Endodermal cell (in vitro differentiated cells): ENCODE measurements at regions not wholly inside any gene's neighbourhood (a gene's known extent, or its start where the extent isn't known, plus 50 kb on each side); places are given as distances from the start of the nearest gene placed in this dataset.

ENCODE experiments used
- DNase-seq: peaks from one replicate; pipeline ENCODE4 v3.0.0-alpha.2; 2017
- H3K27ac ChIP-seq: 2 replicates; pipeline ENCODE4 v1.5.1; 2013; ENCODE audit warnings: mild to moderate bottlenecking, low read depth, low read length, moderate library complexity
- H3K27me3 ChIP-seq: 2 replicates; pipeline ENCODE4 v1.6.1; 2013; ENCODE audit warnings: mild to moderate bottlenecking, low read length, moderate library complexity; ENCODE audit not compliant: insufficient read depth, control insufficient read depth, poor library complexity, severe bottlenecking
- H3K36me3 ChIP-seq: 2 replicates; pipeline ENCODE4 v1.7.0; 2013; ENCODE audit warnings: mild to moderate bottlenecking, low read length, moderate library complexity; ENCODE audit not compliant: control insufficient read depth, insufficient read depth
- H3K4me1 ChIP-seq: one replicate; pipeline ENCODE4 v1.7.0; 2013; ENCODE audit warnings: low read length; ENCODE audit not compliant: control insufficient read depth, insufficient read depth
- H3K4me3 ChIP-seq: 2 replicates; pipeline ENCODE4 v1.5.1; 2013; ENCODE audit warnings: mild to moderate bottlenecking, low read length, moderate library complexity
- H3K9ac ChIP-seq: 2 replicates; pipeline ENCODE4 v1.6.1; 2013; ENCODE audit warnings: mild to moderate bottlenecking, low read length, moderate library complexity; ENCODE audit not compliant: poor library complexity, severe bottlenecking; ENCODE audit errors: extremely low read depth
- H3K9me3 ChIP-seq: 2 replicates; pipeline ENCODE4 v1.6.1; 2013; ENCODE audit warnings: mild to moderate bottlenecking, low read length, moderate library complexity; ENCODE audit not compliant: control insufficient read depth
- H3K27ac Mint-ChIP-seq: 2 replicates; pipeline ENCODE4 v1.8.0; 2020; ENCODE audit warnings: mixed read lengths
- H3K27me3 Mint-ChIP-seq: 2 replicates; pipeline ENCODE4 v1.8.0; 2021; ENCODE audit warnings: mild to moderate bottlenecking, mixed read lengths; ENCODE audit not compliant: insufficient read depth
- H3K36me3 Mint-ChIP-seq: 2 replicates; pipeline ENCODE4 v1.8.0; 2020; ENCODE audit warnings: low read depth, mixed read lengths
- H3K4me1 Mint-ChIP-seq: 2 replicates; pipeline ENCODE4 v1.8.0; 2020; ENCODE audit warnings: mixed read lengths
- H3K4me3 Mint-ChIP-seq: 2 replicates; pipeline ENCODE4 v1.8.0; 2020; ENCODE audit warnings: mild to moderate bottlenecking, moderate library complexity, mixed read lengths
- H3K9me3 Mint-ChIP-seq: 2 replicates; pipeline ENCODE4 v1.8.0; 2020; ENCODE audit warnings: mild to moderate bottlenecking, mixed read lengths
- WGBS, 2 experiments: methylation state at CpG; one replicate each; pipeline versions ENCODE4 v1.1.5 to v1.1.7; 2013; ENCODE audit warnings: missing lambda C conversion rate in 2 of 2, mixed read lengths in 1 of 2; ENCODE audit not compliant: insufficient coverage in 1 of 2, insufficient read length in 1 of 2; 5-methylcytosine and 5-hydroxymethylcytosine counted together
- TF ChIP-seq, protein P1 (sequence below): fragments of 200-600 bp; sonication (generic); conservative IDR thresholded peaks from 2 replicates; pipeline ENCODE4 v1.5.0; 2021; ENCODE audit warnings: antibody characterized with exemption, mild to moderate bottlenecking

DNA sequence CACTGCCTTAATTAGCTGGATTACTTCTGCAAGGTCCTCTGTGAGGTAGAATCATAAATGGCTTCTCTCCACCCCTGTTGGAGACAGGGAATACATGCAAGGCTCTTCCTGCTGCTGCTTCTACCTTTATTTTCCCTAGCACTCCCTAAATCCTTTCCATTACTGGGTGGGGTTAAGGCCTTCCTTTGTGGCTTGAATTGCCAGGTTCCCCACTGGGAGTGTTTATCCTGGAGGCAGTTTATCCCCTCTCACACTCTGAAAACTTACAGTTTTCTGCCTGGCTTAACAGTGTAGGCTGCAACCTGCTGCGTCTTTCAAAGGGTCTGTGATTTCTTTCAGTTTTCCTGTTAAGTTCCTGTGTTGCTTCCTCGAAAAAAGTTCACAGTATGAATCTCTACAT lies 1062.3 kb upstream of the CRIM1 start:
- Mint-ChIP-seq H3K9me3 (peaks cover 3% of the 10 kb centered on the region), H3K27me3 (peaks cover 2% of the 10 kb centered on the region), H3K27ac (peak overlapping the region; percentile 59), H3K36me3 (no peaks in the 10 kb centered on the region), H3K4me3 (no peak overlapping the region), H3K4me1 (peaks cover 54% of the 10 kb centered on the region)
- H3K9ac ChIP-seq, result no peak overlapping the region
- H3K27me3 ChIP-seq, result no peaks in the 10 kb centered on the region
- peaks cover 6% of the 10 kb centered on the region for H3K4me1 ChIP-seq
- H3K36me3 ChIP-seq, result no peaks in the 10 kb centered on the region
- TF ChIP-seq, protein P1, sequence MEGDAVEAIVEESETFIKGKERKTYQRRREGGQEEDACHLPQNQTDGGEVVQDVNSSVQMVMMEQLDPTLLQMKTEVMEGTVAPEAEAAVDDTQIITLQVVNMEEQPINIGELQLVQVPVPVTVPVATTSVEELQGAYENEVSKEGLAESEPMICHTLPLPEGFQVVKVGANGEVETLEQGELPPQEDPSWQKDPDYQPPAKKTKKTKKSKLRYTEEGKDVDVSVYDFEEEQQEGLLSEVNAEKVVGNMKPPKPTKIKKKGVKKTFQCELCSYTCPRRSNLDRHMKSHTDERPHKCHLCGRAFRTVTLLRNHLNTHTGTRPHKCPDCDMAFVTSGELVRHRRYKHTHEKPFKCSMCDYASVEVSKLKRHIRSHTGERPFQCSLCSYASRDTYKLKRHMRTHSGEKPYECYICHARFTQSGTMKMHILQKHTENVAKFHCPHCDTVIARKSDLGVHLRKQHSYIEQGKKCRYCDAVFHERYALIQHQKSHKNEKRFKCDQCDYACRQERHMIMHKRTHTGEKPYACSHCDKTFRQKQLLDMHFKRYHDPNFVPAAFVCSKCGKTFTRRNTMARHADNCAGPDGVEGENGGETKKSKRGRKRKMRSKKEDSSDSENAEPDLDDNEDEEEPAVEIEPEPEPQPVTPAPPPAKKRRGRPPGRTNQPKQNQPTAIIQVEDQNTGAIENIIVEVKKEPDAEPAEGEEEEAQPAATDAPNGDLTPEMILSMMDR, result no peak
- H3K4me3 ChIP-seq, result peak overlapping the region; percentile 51
- DNase-seq, result peak; percentile 83
- peaks cover 8% of the 10 kb centered on the region for H3K9me3 ChIP-seq
- H3K27ac ChIP-seq, result no peak overlapping the region
- 22 to 40% methylated on average over 2 of the region's 2 CpGs for WGBS, 2 experiments

DNA sequence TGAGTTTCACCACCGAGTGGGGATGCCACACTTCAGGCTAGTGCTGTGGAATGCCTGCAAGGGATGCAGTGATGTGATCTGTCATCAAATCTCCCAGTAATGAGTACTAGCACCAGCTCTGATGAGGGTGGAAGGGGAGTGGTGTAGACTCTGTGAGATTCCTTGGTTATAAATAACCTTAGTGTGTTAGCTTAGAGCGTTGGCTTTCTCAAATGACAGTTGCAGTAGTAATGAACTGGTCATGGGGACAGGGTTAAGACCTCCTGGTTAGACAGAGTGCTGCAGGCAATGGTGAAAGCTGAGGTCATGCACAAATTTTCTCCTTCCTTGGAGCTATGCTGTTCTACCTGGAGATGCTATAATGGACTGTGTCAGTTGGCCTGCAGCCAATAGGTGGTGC lies 1063.4 kb upstream of the CRIM1 start:
- H3K27ac ChIP-seq, result no peak overlapping the region
- no peak overlapping the region for H3K4me3 Mint-ChIP-seq
- H3K36me3 Mint-ChIP-seq, result no peaks in the 10 kb centered on the region
- peaks cover 51% of the 10 kb centered on the region for H3K4me1 Mint-ChIP-seq
- H3K4me1 ChIP-seq, result peaks cover 6% of the 10 kb centered on the region
- peaks cover 2% of the 10 kb centered on the region for H3K27me3 Mint-ChIP-seq
- no peak overlapping the region for H3K27ac Mint-ChIP-seq
- H3K9ac ChIP-seq, result no peak overlapping the region
- H3K4me3 ChIP-seq, result no peak overlapping the region
- WGBS, 2 experiments, result 96 to 100% methylated on average over 1 to 2 of the region's 2 CpGs
- peaks cover 12% of the 10 kb centered on the region for H3K9me3 ChIP-seq
- TF ChIP-seq, protein P1, result no peak
- peaks cover 3% of the 10 kb centered on the region for H3K9me3 Mint-ChIP-seq
- DNase-seq, result no peak
- H3K27me3 ChIP-seq, result no peaks in the 10 kb centered on the region
- no peaks in the 10 kb centered on the region for H3K36me3 ChIP-seq

DNA sequence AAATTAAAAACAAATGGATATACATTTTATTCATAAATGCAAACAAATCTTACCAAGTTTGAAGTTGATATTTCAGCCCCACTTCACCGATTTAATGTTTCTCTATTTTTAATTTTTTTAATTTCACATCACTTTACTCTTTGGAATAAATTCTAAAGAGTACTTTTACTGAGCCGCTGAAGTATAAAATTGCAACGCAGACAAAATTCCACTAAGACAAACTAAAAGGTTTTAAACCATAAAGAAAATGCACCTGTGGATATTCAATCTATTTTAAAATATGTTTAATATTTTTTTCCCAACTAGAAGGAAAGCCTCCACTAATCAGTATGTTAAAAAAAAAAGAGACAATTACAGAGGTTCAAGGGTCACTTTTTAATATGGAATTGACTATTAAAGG lies 1073.9 kb upstream of the CRIM1 start:
- H3K4me1 Mint-ChIP-seq, result peaks cover 21% of the 10 kb centered on the region
- H3K9ac ChIP-seq, result no peak overlapping the region
- WGBS, 2 experiments, result 88 to 96% methylated on average over 1 to 3 of the region's 3 CpGs

More for the DNA sequence above, 1073.9 kb upstream of the CRIM1 start:
- TF ChIP-seq, protein P1, result no peak
- Mint-ChIP-seq H3K27ac (no peak overlapping the region), H3K36me3 (no peaks in the 10 kb centered on the region), H3K4me3 (no peak overlapping the region), H3K27me3 (no peaks in the 10 kb centered on the region), H3K9me3 (peaks cover 2% of the 10 kb centered on the region)
- Histone ChIP-seq H3K27me3 (no peaks in the 10 kb centered on the region), H3K9me3 (peaks cover 6% of the 10 kb centered on the region), H3K36me3 (no peaks in the 10 kb centered on the region), H3K27ac (no peak overlapping the region), H3K4me1 (peaks cover 4% of the 10 kb centered on the region), H3K4me3 (no peak overlapping the region)
- no peak for DNase-seq
